GM23338 (cell line): ENCODE measurements at regions not wholly inside any gene's neighbourhood (a gene's known extent, or its start where the extent isn't known, plus 50 kb on each side); places are given as distances from the start of the nearest gene placed in this dataset.

Experiments used
- ATAC-seq: fragments of 200-7000 bp; cut with Tn5 transposase; 3 replicates; pipeline ENCODE4 v1.9.1; 2020
- DNase-seq: peaks from one replicate; pipeline ENCODE4 v3.0.0-alpha.2; 2015; ENCODE audit warnings: low spot score
- H2AFZ ChIP-seq: fragments of 200-600 bp; sonication (generic); 2 replicates; pipeline ENCODE4 v1.8.0; 2016; ENCODE audit warnings: antibody characterized with exemption, mild to moderate bottlenecking, moderate library complexity
- H3F3A ChIP-seq: fragments of 200-600 bp; sonication (generic); replicated peaks from 2 replicates; pipeline ENCODE4 v1.8.0; 2017; ENCODE audit warnings: antibody characterized with exemption, mixed run types, low read depth
- H3K27ac ChIP-seq: fragments of 200-600 bp; sonication (generic); 2 replicates; pipeline ENCODE4 v1.6.1; 2016; ENCODE audit warnings: low read depth
- H3K27me3 ChIP-seq: fragments of 200-600 bp; sonication (generic); 2 replicates; pipeline ENCODE4 v1.8.0; 2016; ENCODE audit warnings: mild to moderate bottlenecking, mixed run types, moderate library complexity; ENCODE audit not compliant: insufficient read depth
- H3K36me3 ChIP-seq: fragments of 200-600 bp; sonication (generic); 2 replicates; pipeline ENCODE4 v1.8.0; 2016; ENCODE audit warnings: mild to moderate bottlenecking; ENCODE audit not compliant: insufficient read depth
- H3K4me1 ChIP-seq: fragments of 200-600 bp; sonication (generic); 2 replicates; pipeline ENCODE4 v1.8.0; 2016; ENCODE audit warnings: mild to moderate bottlenecking, moderate library complexity; ENCODE audit not compliant: insufficient read depth
- H3K4me2 ChIP-seq: fragments of 200-600 bp; sonication (generic); 2 replicates; pipeline ENCODE4 v1.7.1; 2017; ENCODE audit warnings: mixed run types
- H3K4me3 ChIP-seq: fragments of 200-600 bp; sonication (generic); 2 replicates; pipeline ENCODE4 v1.6.1; 2016; ENCODE audit warnings: mixed run types
- H3K79me2 ChIP-seq: fragments of 200-600 bp; sonication (generic); replicated peaks from 2 replicates; pipeline ENCODE4 v1.8.0; 2017; ENCODE audit warnings: mild to moderate bottlenecking; ENCODE audit not compliant: insufficient read depth
- H3K9me2 ChIP-seq: fragments of 200-600 bp; sonication (generic); 2 replicates; pipeline ENCODE4 v1.8.0; 2017; ENCODE audit not compliant: insufficient read depth
- H4K20me1 ChIP-seq: fragments of 200-600 bp; sonication (generic); replicated peaks from 2 replicates; pipeline ENCODE4 v1.8.0; 2017; ENCODE audit warnings: mild to moderate bottlenecking; ENCODE audit not compliant: insufficient read depth
- H3K27ac Mint-ChIP-seq: 2 replicates; pipeline ENCODE4 v1.8.0; 2020; ENCODE audit warnings: inconsistent platforms, mild to moderate bottlenecking, moderate library complexity, mixed read lengths
- H3K27me3 Mint-ChIP-seq: 3 replicates; pipeline ENCODE4 v1.8.0; 2022; ENCODE audit warnings: low read depth, mild to moderate bottlenecking, moderate library complexity, mixed read lengths, inconsistent platforms; ENCODE audit not compliant: insufficient read depth, poor library complexity
- H3K36me3 Mint-ChIP-seq: 3 replicates; pipeline ENCODE4 v1.8.0; 2021; ENCODE audit warnings: low read depth, mild to moderate bottlenecking, inconsistent platforms, moderate library complexity, mixed read lengths
- H3K4me1 Mint-ChIP-seq: 3 replicates; pipeline ENCODE4 v1.8.0; 2020; ENCODE audit warnings: mild to moderate bottlenecking, inconsistent platforms, mixed read lengths
- H3K4me3 Mint-ChIP-seq: 3 replicates; pipeline ENCODE4 v1.8.0; 2021; ENCODE audit warnings: moderate library complexity, mild to moderate bottlenecking, inconsistent platforms, mixed read lengths
- H3K9me3 Mint-ChIP-seq: 3 replicates; pipeline ENCODE4 v1.8.0; 2020; ENCODE audit warnings: moderate library complexity, mild to moderate bottlenecking, inconsistent platforms, mixed read lengths
- CTCF ChIP-seq, 2 experiments: fragments of 200-600 bp in 1 of 2; sonication (generic) in 1 of 2; conservative IDR thresholded peaks; 2 replicates each; pipeline versions ENCODE4 v1.5.1 to v1.6.1; 2016 to 2017; ENCODE audit warnings: antibody characterized with exemption in 2 of 2, low read depth in 2 of 2, mild to moderate bottlenecking in 2 of 2, moderate library complexity in 1 of 2
- ETS1 ChIP-seq: IDR thresholded peaks from 2 replicates; pipeline ENCODE4 v1.6.1; 2016; ENCODE audit warnings: antibody characterized with exemption
- EZH2 ChIP-seq: fragments of 200-600 bp; sonication (generic); IDR thresholded peaks from one replicate; pipeline ENCODE4 v1.8.0; 2017; ENCODE audit warnings: antibody characterized with exemption, mild to moderate bottlenecking, low read depth; ENCODE audit not compliant: unreplicated experiment
- EZH2phosphoT487 ChIP-seq: fragments of 200-600 bp; sonication (generic); IDR thresholded peaks from one replicate; pipeline ENCODE4 v1.8.1; 2018; ENCODE audit warnings: antibody characterized with exemption; ENCODE audit not compliant: unreplicated experiment
- JUNB ChIP-seq: IDR thresholded peaks from one replicate; pipeline ENCODE4 v1.6.1; 2016; ENCODE audit warnings: antibody characterized with exemption; ENCODE audit not compliant: unreplicated experiment
- NANOG ChIP-seq: IDR thresholded peaks from 2 replicates; pipeline ENCODE4 v1.6.1; 2016; ENCODE audit warnings: antibody characterized with exemption, borderline replicate concordance
- POLR2AphosphoS5 ChIP-seq: IDR thresholded peaks from 2 replicates; pipeline ENCODE4 v1.6.1; 2016; ENCODE audit warnings: antibody characterized with exemption, low read depth
- REST ChIP-seq: IDR thresholded peaks from one replicate; pipeline ENCODE4 v1.6.1; 2018; ENCODE audit warnings: antibody characterized with exemption; ENCODE audit not compliant: unreplicated experiment
- STAT1 ChIP-seq: IDR thresholded peaks from one replicate; pipeline ENCODE4 v1.6.1; 2016; ENCODE audit warnings: antibody characterized with exemption; ENCODE audit not compliant: unreplicated experiment
- ZNF114 ChIP-seq: fragments of 250-450 bp; sonication (Bioruptor Pico); IDR thresholded peaks from 2 replicates; pipeline ENCODE4 v1.5.0; 2020; ENCODE audit warnings: mild to moderate bottlenecking, moderate library complexity
- ZNF331 ChIP-seq: fragments of 250-450 bp; sonication (Bioruptor Pico); IDR thresholded peaks from 2 replicates; pipeline ENCODE4 v1.5.0; 2020; ENCODE audit warnings: low read depth, mild to moderate bottlenecking, moderate library complexity
- ZNF462 ChIP-seq: fragments of 250-450 bp; sonication (Bioruptor Pico); IDR thresholded peaks from 2 replicates; pipeline ENCODE4 v1.5.0; 2020; ENCODE audit warnings: mild to moderate bottlenecking, moderate library complexity

GRCh38 chr2:163364736-163365135 lies 371.1 kb downstream of the FIGN start:
- no peak for DNase-seq
- H2AFZ ChIP-seq: no peak overlapping the region
- H3K36me3 Mint-ChIP-seq: no peaks in the 10 kb centered on the region
- no peaks in the 10 kb centered on the region for H3K36me3 ChIP-seq
- TF ChIP-seq EZH2 (no peak), ZNF114 (CRISPR knock-in tag) (no peak), REST (no peak), EZH2phosphoT487 (no peak), CTCF (conservative IDR thresholded peaks at IDR 0.05; ENCODE audit: low read depth in 2 of 2) (no peak), NANOG (no peak), ETS1 (no peak), STAT1 (no peak), ZNF331 (CRISPR knock-in tag) (no peak), ZNF462 (CRISPR knock-in tag) (no peak), JUNB (no peak), POLR2AphosphoS5 (no peak)
- no peak overlapping the region for H3K4me2 ChIP-seq
- H3K27me3 Mint-ChIP-seq: peaks cover 1% of the 10 kb centered on the region
- H3K27ac Mint-ChIP-seq: no peak overlapping the region
- no peaks in the 10 kb centered on the region for H3F3A ChIP-seq
- no peak overlapping the region for H3K27ac ChIP-seq
- H4K20me1 ChIP-seq: no peaks in the 10 kb centered on the region
- no peaks in the 10 kb centered on the region for H3K79me2 ChIP-seq
- no peak overlapping the region for H3K4me3 Mint-ChIP-seq
- H3K4me1 Mint-ChIP-seq: no peaks in the 10 kb centered on the region
- H3K9me2 ChIP-seq: no peaks in the 10 kb centered on the region
- H3K9me3 Mint-ChIP-seq: no peaks in the 10 kb centered on the region
- no peaks in the 10 kb centered on the region for H3K27me3 ChIP-seq
- no peaks in the 10 kb centered on the region for H3K4me1 ChIP-seq
- no peak for ATAC-seq
- no peak overlapping the region for H3K4me3 ChIP-seq
